ENCODE measurements at regions not wholly inside any gene's neighbourhood (a gene's known extent, or its start where the extent isn't known, plus 50 kb on each side); places are given as distances from the start of the nearest gene placed in this dataset.

DNA sequence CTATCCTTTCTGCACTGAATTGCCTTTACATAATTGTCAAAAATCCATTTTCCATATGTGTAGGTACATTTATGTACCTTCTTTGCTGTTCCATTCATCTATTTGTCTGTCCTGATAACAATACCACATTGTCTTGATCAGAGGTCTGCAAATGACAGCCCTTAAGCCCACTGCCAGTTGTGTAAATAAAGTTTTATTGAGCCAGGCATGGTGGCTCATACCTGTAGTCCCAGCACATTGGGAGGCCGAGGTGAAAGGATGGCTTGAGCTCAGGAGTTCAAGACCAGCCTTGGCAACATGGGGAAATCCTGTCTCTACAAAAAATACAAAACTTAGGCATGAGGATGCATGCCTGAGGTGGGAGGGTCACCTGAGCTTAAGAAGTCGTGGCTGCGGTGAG is 121.0 kb downstream of the TFCP2L1 start:
- no peak overlapping the region for H3K9ac ChIP-seq (ENCODE audit: insufficient read length, low read depth)
- no peaks in the 10 kb centered on the region for H3K36me3 ChIP-seq (ENCODE audit: insufficient read depth, insufficient read length, low read length)
- no peak for TF ChIP-seq YY1 (IDR thresholded peaks at IDR 0.05; ENCODE audit: insufficient read depth, insufficient read length)
- no peak for TF ChIP-seq SUZ12 (IDR thresholded peaks at IDR 0.05; ENCODE audit: extremely low read depth, insufficient read depth, insufficient read length)
- no peak for TF ChIP-seq ZNF274 (IDR thresholded peaks at IDR 0.05; ENCODE audit: low read depth, low read length)

DNA sequence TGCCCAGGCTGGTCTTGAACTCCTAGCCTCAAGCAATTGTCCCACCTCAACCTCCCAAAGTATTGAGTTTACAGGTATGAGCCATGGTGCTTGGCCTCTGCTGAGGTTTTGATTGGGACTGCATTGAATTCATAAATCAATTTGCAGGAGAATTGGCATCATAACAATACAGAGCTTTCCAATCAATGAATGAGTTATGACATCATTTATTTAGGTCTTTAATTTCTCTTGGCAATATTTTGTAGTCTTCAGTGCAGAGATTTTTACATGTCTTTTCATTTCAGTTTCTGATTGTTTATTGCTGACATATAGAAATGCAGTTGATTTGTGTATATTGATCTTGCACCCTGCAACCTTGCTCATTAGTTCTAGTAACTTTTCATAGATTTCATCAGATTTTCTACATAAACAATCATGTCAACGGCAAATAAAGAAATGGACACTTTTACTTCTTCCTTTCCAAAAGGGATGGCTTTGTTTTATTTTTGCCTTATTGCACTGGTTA is 119.9 kb downstream of the TFCP2L1 start:
- H3K9me3 ChIP-seq (ENCODE audit: insufficient read depth, low read length): peaks cover 9% of the 10 kb centered on the region; the same call in 1 of the 2 replicates
- no peak overlapping the region for H3K4me3 ChIP-seq (ENCODE audit: insufficient read length, low read depth)
- no peak overlapping the region for H3K9ac ChIP-seq (ENCODE audit: insufficient read length, low read depth)
- no peak for DNase-seq (ENCODE audit: low read depth, low spot score)
- H3K27me3 ChIP-seq (ENCODE audit: insufficient read depth, insufficient read length): no peaks in the 10 kb centered on the region
- TF ChIP-seq YY1 (IDR thresholded peaks at IDR 0.05; ENCODE audit: insufficient read depth, insufficient read length) (no peak), SUZ12 (IDR thresholded peaks at IDR 0.05; ENCODE audit: extremely low read depth, insufficient read depth, insufficient read length) (no peak), ZNF274 (IDR thresholded peaks at IDR 0.05; ENCODE audit: low read depth, low read length) (no peak)
- H3K36me3 ChIP-seq (ENCODE audit: insufficient read depth, insufficient read length, low read length): no peaks in the 10 kb centered on the region
- no peaks in the 10 kb centered on the region for H3K4me1 ChIP-seq (ENCODE audit: insufficient read depth, insufficient read length)

More for the DNA sequence above, 121.0 kb downstream of the TFCP2L1 start:
- H3K4me3 ChIP-seq (ENCODE audit: insufficient read length, low read depth): no peak overlapping the region
- no peak for DNase-seq (ENCODE audit: low read depth, low spot score)
- H3K9me3 ChIP-seq (ENCODE audit: insufficient read depth, low read length): 0 out of 2 replicates have a peak, but pooled peaks cover 8% of the 10 kb centered on the region
- no peaks in the 10 kb centered on the region for H3K4me1 ChIP-seq (ENCODE audit: insufficient read depth, insufficient read length)
- no peaks in the 10 kb centered on the region for H3K27me3 ChIP-seq (ENCODE audit: insufficient read depth, insufficient read length)
